Lower lobe of right lung (tissue), 2 donors: ENCODE measurements at regions not wholly inside any gene's neighbourhood (a gene's known extent, or its start where the extent isn't known, plus 50 kb on each side); places are given as distances from the start of the nearest gene placed in this dataset.

Experiments
- ATAC-seq, 2 donors: fragments of 200-7000 bp; cut with Tn5 transposase; one replicate each; pipeline ENCODE4 v1.9.1; 2020 to 2022; ENCODE audit warnings: mild to moderate bottlenecking in 2 of 2, moderate library complexity in 2 of 2
- DNase-seq: peaks from one replicate; pipeline ENCODE4 v3.0.0-alpha.2; 2020
- H3K27ac ChIP-seq: fragments of 200-600 bp; one replicate; pipeline ENCODE4 v1.8.0; 2022
- H3K27me3 ChIP-seq: fragments of 200-600 bp; one replicate; pipeline ENCODE4 v1.8.0; 2022; ENCODE audit warnings: low read depth
- H3K36me3 ChIP-seq: fragments of 200-600 bp; one replicate; pipeline ENCODE4 v1.8.0; 2022; ENCODE audit warnings: mild to moderate bottlenecking
- H3K4me1 ChIP-seq: fragments of 200-600 bp; one replicate; pipeline ENCODE4 v1.8.0; 2022
- H3K4me3 ChIP-seq: fragments of 200-600 bp; one replicate; pipeline ENCODE4 v1.8.0; 2022; ENCODE audit warnings: mild to moderate bottlenecking
- H3K9me3 ChIP-seq: fragments of 200-600 bp; one replicate; pipeline ENCODE4 v1.8.0; 2022
- intact Hi-C: fragments of 100-400 bp; cut with DNase I; formaldehyde crosslinking; loops from one replicate; pipeline ENCODE4 v1.11.0; 2022
- TF ChIP-seq, protein P1 (sequence below): fragments of 200-600 bp; IDR thresholded peaks from one replicate; pipeline ENCODE4 v1.8.0; 2022; ENCODE audit warnings: antibody characterized with exemption, mild to moderate bottlenecking
- donor health status: DM: no; HTN: yes; CAD: no; lungs with severe emphysema.

DNA sequence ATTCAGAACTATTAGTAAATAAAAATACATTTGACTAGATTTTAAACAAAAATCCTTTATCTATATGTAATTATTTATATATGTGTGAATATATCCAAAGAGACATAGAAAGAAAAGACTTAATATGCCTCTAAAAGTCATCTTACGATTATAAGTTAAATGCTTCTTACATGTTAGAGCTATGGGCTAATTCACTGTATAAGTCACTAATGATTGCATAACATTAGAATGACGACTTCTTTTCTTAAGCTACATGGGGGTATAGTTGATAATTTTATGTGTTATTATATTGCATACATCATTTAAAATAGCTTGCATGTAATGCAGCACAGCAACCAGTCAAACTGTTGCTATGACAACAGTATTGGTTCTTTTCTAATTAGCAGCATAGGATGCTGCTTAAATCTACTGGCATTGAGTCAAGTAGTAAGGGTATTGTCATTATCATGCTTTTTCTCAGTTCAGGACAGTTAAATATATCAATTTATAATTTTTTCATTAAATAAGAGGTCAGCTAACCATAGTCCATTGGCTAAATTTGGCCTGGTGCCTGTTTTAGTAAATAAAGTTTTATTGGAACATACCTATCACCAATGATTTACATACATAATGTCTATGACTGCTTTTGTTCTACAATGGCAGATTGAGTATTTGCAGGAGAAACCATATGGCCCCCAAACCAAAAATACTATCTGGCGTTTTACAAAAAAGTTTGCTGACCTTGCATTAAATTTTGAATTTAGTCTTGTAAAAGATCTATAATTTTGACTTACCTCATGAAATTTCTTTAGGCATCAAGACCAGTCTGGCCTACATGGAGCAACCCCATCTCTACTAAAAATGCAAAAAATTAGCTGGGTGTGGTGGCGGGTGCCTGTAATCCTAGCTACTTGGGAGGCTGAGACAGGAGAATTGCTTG, 207.7 kb upstream of the ZSWIM2 start:
- Histone ChIP-seq H3K27ac (no peak overlapping the region), H3K9me3 (no peaks in the 10 kb centered on the region), H3K27me3 (no peaks in the 10 kb centered on the region), H3K4me1 (no peaks in the 10 kb centered on the region), H3K4me3 (no peak overlapping the region), H3K36me3 (no peaks in the 10 kb centered on the region)
- no peak for ATAC-seq
- intact Hi-C loops: no loop called here
- no peak for DNase-seq
- TF ChIP-seq, protein P1, sequence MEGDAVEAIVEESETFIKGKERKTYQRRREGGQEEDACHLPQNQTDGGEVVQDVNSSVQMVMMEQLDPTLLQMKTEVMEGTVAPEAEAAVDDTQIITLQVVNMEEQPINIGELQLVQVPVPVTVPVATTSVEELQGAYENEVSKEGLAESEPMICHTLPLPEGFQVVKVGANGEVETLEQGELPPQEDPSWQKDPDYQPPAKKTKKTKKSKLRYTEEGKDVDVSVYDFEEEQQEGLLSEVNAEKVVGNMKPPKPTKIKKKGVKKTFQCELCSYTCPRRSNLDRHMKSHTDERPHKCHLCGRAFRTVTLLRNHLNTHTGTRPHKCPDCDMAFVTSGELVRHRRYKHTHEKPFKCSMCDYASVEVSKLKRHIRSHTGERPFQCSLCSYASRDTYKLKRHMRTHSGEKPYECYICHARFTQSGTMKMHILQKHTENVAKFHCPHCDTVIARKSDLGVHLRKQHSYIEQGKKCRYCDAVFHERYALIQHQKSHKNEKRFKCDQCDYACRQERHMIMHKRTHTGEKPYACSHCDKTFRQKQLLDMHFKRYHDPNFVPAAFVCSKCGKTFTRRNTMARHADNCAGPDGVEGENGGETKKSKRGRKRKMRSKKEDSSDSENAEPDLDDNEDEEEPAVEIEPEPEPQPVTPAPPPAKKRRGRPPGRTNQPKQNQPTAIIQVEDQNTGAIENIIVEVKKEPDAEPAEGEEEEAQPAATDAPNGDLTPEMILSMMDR: no peak

DNA sequence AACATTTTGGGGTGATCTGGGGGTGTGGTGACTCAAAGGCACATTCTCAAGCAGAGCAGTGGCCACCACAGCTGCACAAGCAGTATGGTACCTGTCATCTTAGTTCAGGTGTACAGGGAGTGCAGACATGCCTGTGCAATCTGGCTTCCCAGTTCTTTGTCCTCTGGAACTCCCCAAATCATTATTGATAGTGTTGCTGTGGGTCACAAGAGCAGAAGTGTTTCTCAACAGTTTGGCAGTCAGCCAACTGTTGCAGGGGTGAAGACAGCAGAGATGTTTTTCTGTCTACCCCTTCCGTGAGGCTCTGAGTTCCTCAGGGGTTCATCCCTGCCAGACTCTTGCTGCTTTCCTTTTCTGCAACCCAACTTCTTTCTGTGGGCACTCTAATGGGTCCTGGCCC, 206.5 kb upstream of the ZSWIM2 start:
- H3K36me3 ChIP-seq: no peaks in the 10 kb centered on the region
- TF ChIP-seq, protein P1: no peak
- DNase-seq (no peak), ATAC-seq (peak in 1 of 2 donors; percentile 35)
- H3K27me3 ChIP-seq: no peaks in the 10 kb centered on the region
- intact Hi-C loops: no loop called here
- no peak overlapping the region for H3K4me3 ChIP-seq
- no peaks in the 10 kb centered on the region for H3K4me1 ChIP-seq
- H3K27ac ChIP-seq: no peak overlapping the region
- no peaks in the 10 kb centered on the region for H3K9me3 ChIP-seq

DNA sequence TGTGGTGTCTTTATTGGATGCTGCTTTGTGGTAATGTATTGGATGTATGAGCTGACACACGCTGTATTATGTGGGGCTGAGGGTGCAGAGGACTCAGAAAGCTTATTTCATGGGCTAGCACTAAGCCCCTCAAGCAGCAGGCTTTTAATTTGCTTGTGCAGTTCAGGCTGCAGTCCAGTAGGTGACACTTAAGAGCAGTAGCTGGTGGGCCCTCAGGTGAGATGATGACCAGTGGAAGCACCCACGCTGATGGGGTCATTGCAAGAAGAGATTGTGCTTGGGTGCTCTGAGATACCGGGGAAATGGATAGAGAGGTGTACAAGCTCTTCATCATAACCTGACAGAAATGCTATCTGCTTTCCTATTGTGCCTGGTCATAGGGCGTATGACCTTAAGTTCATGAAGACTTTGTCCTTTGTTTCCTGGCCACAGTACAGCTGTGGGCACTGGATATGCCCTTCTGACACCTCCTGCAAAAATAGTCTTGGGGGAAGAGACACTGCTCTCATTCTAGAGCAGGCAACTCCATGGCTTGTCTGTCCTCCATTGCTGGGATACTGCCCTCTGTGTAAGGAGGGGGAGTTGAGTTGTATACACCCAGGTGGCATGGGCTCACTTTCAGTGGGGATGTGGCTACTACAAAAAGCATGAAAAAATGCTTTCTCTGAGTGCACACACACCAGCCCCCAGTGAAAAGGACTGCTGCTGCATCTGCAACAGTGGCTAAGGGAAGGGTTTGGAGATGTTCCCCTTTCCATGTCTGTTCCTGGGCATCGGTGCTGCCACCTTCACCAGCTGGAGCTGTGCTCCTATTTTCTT, 205.7 kb upstream of the ZSWIM2 start:
- H3K27me3 ChIP-seq: no peaks in the 10 kb centered on the region
- intact Hi-C loops: no loop called here
- DNase-seq (no peak), ATAC-seq (no peak)
- TF ChIP-seq, protein P1: no peak
- H3K36me3 ChIP-seq: no peaks in the 10 kb centered on the region
- H3K27ac ChIP-seq: no peak overlapping the region
- H3K4me3 ChIP-seq: no peak overlapping the region
- no peaks in the 10 kb centered on the region for H3K9me3 ChIP-seq
- H3K4me1 ChIP-seq: no peaks in the 10 kb centered on the region

DNA sequence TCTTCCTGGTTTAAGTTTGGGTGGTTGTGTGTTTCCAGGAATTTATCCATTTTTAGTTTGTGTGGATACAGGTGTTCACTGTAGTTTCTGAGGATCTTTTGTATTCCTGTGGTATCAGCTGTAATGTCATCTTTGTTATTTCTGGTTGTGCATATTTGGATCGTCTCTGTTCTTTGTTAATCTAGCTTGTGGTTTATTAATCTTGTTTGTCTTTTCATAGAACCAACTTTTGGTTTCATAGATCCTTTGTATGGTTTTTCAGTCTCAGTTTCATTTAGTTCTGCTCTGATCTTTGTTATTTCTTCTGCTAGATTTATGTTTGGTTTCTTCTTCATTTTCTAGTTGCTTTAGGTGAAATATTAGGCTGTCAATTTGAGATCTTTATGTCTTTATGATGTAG, 202.4 kb upstream of the ZSWIM2 start:
- Histone ChIP-seq H3K27ac (no peak overlapping the region), H3K27me3 (no peaks in the 10 kb centered on the region), H3K36me3 (no peaks in the 10 kb centered on the region), H3K4me3 (no peak overlapping the region), H3K4me1 (no peaks in the 10 kb centered on the region), H3K9me3 (no peaks in the 10 kb centered on the region)
- ATAC-seq: no peak
- intact Hi-C loops: no loop called here
- no peak for DNase-seq
- TF ChIP-seq, protein P1: no peak

DNA sequence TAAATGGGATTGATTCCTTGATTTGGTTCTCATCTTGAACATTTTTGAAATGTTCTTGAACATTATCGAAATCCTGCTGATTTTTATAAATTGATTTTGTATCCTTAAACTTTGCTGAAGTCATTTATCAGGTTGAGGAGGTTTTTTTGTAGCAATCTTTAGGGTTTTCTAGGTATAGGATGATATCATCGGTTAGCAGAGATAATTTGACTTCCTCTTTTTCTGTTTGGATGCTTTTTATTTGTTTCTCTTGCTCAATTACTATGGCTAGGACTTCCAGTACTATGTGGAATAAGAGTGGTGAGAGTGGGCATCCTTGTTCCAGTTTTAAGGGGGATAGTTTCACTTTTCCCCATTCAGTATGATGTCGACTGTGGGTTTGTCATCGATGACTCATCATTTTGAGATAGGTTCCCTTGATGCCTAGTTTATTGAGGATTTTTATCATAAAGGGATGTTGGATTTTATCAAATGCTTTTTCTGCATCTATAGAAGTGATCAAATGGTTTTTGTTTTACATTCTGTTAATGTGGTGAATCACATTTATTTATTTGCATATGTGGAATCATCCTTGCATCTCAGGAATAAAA, 201.5 kb upstream of the ZSWIM2 start:
- no peaks in the 10 kb centered on the region for H3K27me3 ChIP-seq
- no peak for ATAC-seq
- TF ChIP-seq, protein P1: no peak
- DNase-seq: no peak
- no peak overlapping the region for H3K4me3 ChIP-seq
- intact Hi-C loops: no loop called here
- H3K9me3 ChIP-seq: no peaks in the 10 kb centered on the region
- H3K4me1 ChIP-seq: no peaks in the 10 kb centered on the region
- H3K36me3 ChIP-seq: no peaks in the 10 kb centered on the region
- H3K27ac ChIP-seq: no peak overlapping the region
